ENCODE measurements at regions not wholly inside any gene's neighbourhood (a gene's known extent, or its start where the extent isn't known, plus 50 kb on each side); places are given as distances from the start of the nearest gene placed in this dataset.

DNA sequence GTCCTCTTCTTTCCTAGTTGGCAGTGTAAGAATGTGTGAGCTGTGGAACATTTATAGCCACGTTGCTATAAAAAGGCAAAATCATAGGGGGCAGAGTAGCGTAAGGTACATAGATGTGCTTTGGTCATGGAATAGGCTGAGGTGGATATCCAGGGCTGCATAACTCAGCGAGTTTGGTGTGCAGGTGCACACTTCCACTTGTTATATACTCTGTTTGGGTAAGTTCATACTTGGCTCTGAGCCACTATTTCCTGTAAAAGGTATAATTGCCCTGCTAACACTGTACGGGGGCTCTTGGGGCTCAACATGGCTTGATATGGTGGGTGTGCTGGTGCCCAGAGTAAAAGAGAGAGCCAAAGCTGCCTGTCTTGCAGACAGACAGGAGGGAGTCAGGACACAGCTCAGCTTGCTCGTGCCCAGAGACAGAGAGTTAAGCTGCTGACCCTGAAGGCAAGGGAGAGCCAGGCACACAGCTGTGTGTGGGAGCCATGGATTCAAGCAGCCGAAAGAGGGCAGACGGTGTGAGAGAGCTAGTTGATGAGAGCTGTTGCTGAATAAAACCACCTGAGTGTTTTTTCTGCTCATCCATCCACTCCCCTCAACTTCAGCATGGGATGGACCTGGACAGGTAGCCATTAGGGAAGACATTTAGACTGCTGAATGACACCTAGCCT is 126.7 kb downstream of the DKK1 start:
- H3K36me3 Mint-ChIP-seq, result no peaks in the 10 kb centered on the region

DNA sequence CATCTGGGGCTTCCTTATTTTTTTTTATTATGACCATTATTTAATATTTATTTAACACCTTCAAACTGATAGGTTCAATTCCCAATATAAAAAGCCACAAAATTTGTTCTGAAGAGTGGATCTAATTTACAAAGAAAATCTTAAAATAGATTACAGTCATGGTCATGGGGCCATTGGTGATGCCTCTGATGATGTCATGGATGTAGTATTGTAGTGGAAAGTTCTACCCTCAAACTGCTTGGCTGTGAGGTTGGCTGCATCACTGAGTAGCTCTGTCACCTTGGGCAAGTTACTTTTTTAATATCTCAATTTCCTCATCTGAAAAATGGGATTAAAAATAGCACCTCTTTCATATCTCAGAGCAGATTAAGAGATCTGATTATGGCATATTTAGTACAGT is 128.5 kb downstream of the DKK1 start:
- no peaks in the 10 kb centered on the region for H3K36me3 Mint-ChIP-seq
- H3K27ac Mint-ChIP-seq, result no peak overlapping the region
- no peak for DNase-seq (ENCODE audit: extremely low spot score, unreplicated experiment)

More for the DNA sequence above, 126.7 kb downstream of the DKK1 start:
- no peak for TF ChIP-seq CTCF (conservative IDR thresholded peaks at IDR 0.05)
- DNase-seq (ENCODE audit: extremely low spot score, unreplicated experiment), result no peak
- Mint-ChIP-seq H3K9me3 (no peaks in the 10 kb centered on the region), H3K27ac (no peak overlapping the region), H3K27me3 (no peaks in the 10 kb centered on the region), H3K4me1 (ENCODE audit: unreplicated experiment) (peaks cover 6% of the 10 kb centered on the region), H3K4me3 (no peak overlapping the region)

GRCh38 chr10:52443419-52444388 is 129.6 kb downstream of the DKK1 start:
- TF ChIP-seq CTCF (conservative IDR thresholded peaks at IDR 0.05), result no peak
- Mint-ChIP-seq H3K4me1 (ENCODE audit: unreplicated experiment) (peaks cover 15% of the 10 kb centered on the region), H3K9me3 (no peaks in the 10 kb centered on the region), H3K4me3 (no peak overlapping the region), H3K36me3 (no peaks in the 10 kb centered on the region), H3K27ac (no peak overlapping the region), H3K27me3 (no peaks in the 10 kb centered on the region)
- DNase-seq (ENCODE audit: extremely low spot score, unreplicated experiment), result no peak

More for the DNA sequence above, 128.5 kb downstream of the DKK1 start:
- Mint-ChIP-seq H3K4me3 (no peak overlapping the region), H3K27me3 (no peaks in the 10 kb centered on the region), H3K4me1 (ENCODE audit: unreplicated experiment) (peaks cover 9% of the 10 kb centered on the region), H3K9me3 (no peaks in the 10 kb centered on the region)
- no peak for TF ChIP-seq CTCF (conservative IDR thresholded peaks at IDR 0.05)

- TF ChIP-seq CTCF (conservative IDR thresholded peaks at IDR 0.05), result no peak
- no peak overlapping the region for H3K4me3 Mint-ChIP-seq
- peaks cover 15% of the 10 kb centered on the region for H3K4me1 Mint-ChIP-seq (ENCODE audit: unreplicated experiment)
- H3K27ac Mint-ChIP-seq, result no peak overlapping the region
- no peaks in the 10 kb centered on the region for H3K9me3 Mint-ChIP-seq
- H3K27me3 Mint-ChIP-seq, result no peaks in the 10 kb centered on the region
- H3K36me3 Mint-ChIP-seq, result no peaks in the 10 kb centered on the region
- DNase-seq (ENCODE audit: extremely low spot score, unreplicated experiment), result no peak
Measured at GRCh38 chr10:52446391-52446790, 132.3 kb downstream of the DKK1 start.

DNA sequence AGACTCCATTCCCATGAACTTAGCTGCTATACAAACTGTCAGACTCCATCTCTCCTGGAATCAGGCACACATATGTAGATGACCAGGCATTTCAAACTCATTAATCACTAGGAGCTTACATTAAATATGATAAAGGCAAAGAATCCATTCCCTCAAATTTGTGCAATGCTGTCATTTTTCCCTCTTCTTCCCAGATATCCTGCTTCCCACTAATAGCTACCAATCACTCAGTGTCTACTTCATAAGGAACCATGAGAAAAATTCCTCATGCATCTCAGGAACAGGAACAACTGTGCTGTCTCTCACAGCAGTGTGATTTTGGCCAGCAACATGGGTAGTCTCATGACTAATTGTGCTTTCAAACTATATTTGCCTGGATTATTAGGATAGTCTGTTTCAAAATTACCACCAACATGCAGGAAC is 133.9 kb downstream of the DKK1 start:
- Mint-ChIP-seq H3K9me3 (no peaks in the 10 kb centered on the region), H3K4me1 (ENCODE audit: unreplicated experiment) (peaks cover 20% of the 10 kb centered on the region), H3K27ac (no peak overlapping the region), H3K36me3 (no peaks in the 10 kb centered on the region), H3K4me3 (no peak overlapping the region), H3K27me3 (peaks cover 3% of the 10 kb centered on the region)
- TF ChIP-seq CTCF (conservative IDR thresholded peaks at IDR 0.05), result no peak
- no peak for DNase-seq (ENCODE audit: extremely low spot score, unreplicated experiment)

All from type B pancreatic cell (in vitro differentiated cells).